ENCODE measurements at regions not wholly inside any gene's neighbourhood (a gene's known extent, or its start where the extent isn't known, plus 50 kb on each side); places are given as distances from the start of the nearest gene placed in this dataset.

DNA sequence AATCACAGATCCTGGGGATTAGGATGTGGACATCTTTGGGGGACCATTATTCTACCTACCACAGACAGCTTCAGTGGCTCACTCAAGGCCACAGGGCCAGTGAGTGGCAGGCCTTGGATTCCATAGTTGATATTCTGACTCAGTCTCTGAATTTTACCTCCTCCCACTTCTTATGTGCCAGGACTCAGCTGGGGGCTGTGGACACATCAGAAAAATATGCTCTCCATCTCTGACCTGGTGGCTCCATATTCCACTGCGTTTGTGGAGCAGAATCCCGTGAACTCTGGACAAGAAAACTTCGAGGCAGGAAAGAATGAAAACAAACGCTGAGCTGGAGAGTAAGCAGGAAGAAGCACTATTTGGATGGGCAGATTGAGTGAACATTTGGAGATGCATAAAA, 301.8 kb upstream of the MAF start:
- Mint-ChIP-seq H3K4me1 (peaks cover 5 to 7% of the 10 kb centered on the region in 2 experiments; a peak in 1 of 4 replicates), H3K27ac (no peak overlapping the region), H3K36me3 (ENCODE audit: insufficient read depth in 1 of 3, low read depth in 3 of 3) (peaks cover 0 to 1% (median 0%) of the 10 kb centered on the region in 3 experiments; a peak in 1 of 7 replicates), H3K4me3 (no peak overlapping the region), H3K27me3 (ENCODE audit: low read depth) (no peaks in the 10 kb centered on the region; the same call in 1 of the 2 replicates), H3K9me3 (peaks cover 2 to 3% of the 10 kb centered on the region in 2 experiments; a peak in 1 of 5 replicates)
- Histone ChIP-seq H3K4ac (ENCODE audit: low read depth, low read length) (no peak overlapping the region), H2BK120ac (ENCODE audit: low read depth, low read length, poor library complexity, severe bottlenecking) (no peak overlapping the region), H3K9ac (ENCODE audit: extremely low read depth, insufficient read length, low read length) (no peak overlapping the region), H2AK5ac (ENCODE audit: insufficient read length, low read length) (no peak overlapping the region), H4K5ac (ENCODE audit: insufficient read length, low read depth, low read length) (no peak overlapping the region), H3K79me2 (ENCODE audit: insufficient read depth, low read length) (no peaks in the 10 kb centered on the region), H3K27me3 (ENCODE audit: insufficient read depth, low read length) (no peaks in the 10 kb centered on the region), H3K27ac (ENCODE audit: insufficient read length, low read depth, low read length) (no peak overlapping the region), H3K79me1 (ENCODE audit: insufficient read depth, low read depth, low read length, poor library complexity, severe bottlenecking) (no peaks in the 10 kb centered on the region), H2AFZ (ENCODE audit: low read length) (no peak overlapping the region), H2BK5ac (ENCODE audit: insufficient read length, low read length) (no peak overlapping the region), H3K9me3 (ENCODE audit: control insufficient read depth, low read depth, low read length) (no peaks in the 10 kb centered on the region), H3K18ac (ENCODE audit: insufficient read length, low read depth, low read length) (no peak overlapping the region), H3K23ac (ENCODE audit: insufficient read length, low read depth, low read length) (no peak overlapping the region), H4K8ac (replicated peaks; ENCODE audit: insufficient read length, low read depth, low read length) (no peak overlapping the region), H2BK12ac (ENCODE audit: insufficient read length, low read depth, low read length) (no peak overlapping the region), H4K91ac (ENCODE audit: insufficient read length, low read depth, low read length) (no peak overlapping the region), H4K20me1 (ENCODE audit: control insufficient read depth, insufficient read depth, insufficient read length) (no peaks in the 10 kb centered on the region), H2BK20ac (ENCODE audit: low read depth, low read length, poor library complexity, severe bottlenecking) (no peak overlapping the region), H3K56ac (ENCODE audit: insufficient read length, low read depth, low read length) (no peak overlapping the region), H3K14ac (ENCODE audit: insufficient read depth, low read length) (no peak overlapping the region), H2BK15ac (ENCODE audit: low read depth, low read length) (no peak overlapping the region), H3T11ph (ENCODE audit: low read length) (no peak overlapping the region), H3K23me2 (ENCODE audit: insufficient read length, low read depth, low read length, poor library complexity, severe bottlenecking) (no peaks in the 10 kb centered on the region), H3K4me2 (ENCODE audit: insufficient read depth, insufficient read length, low read length) (no peak overlapping the region), H3K4me1 (ENCODE audit: insufficient read depth, low read length) (0 out of 2 replicates have a peak, but pooled peaks cover 4% of the 10 kb centered on the region)
- WGBS (ENCODE audit: extremely low coverage, insufficient read length, low lambda C conversion rate) = no CpG with 5 or more reads among the region's 4 CpGs
- no peak for DNase-seq
- TF ChIP-seq CTCF (conservative IDR thresholded peaks at IDR 0.05) = no peak

Measured in H9 (cell line).